ENCODE measurements at regions not wholly inside any gene's neighbourhood (a gene's known extent, or its start where the extent isn't known, plus 50 kb on each side); places are given as distances from the start of the nearest gene placed in this dataset.

GRCh38 chr6:131414956-131415355, 158.1 kb upstream of the ARG1 start:
- no peaks in the 10 kb centered on the region for H3K27me3 ChIP-seq (replicated peaks; ENCODE audit: control insufficient read depth, insufficient read depth, low read length)
- no peak overlapping the region for H3K4me3 ChIP-seq (replicated peaks; ENCODE audit: low read depth, low read length)
- TF ChIP-seq, protein P1, sequence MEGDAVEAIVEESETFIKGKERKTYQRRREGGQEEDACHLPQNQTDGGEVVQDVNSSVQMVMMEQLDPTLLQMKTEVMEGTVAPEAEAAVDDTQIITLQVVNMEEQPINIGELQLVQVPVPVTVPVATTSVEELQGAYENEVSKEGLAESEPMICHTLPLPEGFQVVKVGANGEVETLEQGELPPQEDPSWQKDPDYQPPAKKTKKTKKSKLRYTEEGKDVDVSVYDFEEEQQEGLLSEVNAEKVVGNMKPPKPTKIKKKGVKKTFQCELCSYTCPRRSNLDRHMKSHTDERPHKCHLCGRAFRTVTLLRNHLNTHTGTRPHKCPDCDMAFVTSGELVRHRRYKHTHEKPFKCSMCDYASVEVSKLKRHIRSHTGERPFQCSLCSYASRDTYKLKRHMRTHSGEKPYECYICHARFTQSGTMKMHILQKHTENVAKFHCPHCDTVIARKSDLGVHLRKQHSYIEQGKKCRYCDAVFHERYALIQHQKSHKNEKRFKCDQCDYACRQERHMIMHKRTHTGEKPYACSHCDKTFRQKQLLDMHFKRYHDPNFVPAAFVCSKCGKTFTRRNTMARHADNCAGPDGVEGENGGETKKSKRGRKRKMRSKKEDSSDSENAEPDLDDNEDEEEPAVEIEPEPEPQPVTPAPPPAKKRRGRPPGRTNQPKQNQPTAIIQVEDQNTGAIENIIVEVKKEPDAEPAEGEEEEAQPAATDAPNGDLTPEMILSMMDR (IDR thresholded peaks at IDR 0.05; ENCODE audit: insufficient read depth, low read length, poor library complexity, severe bottlenecking): no peak
- no peak for DNase-seq (ENCODE audit: extremely low read depth, insufficient read length)
- no peaks in the 10 kb centered on the region for H3K36me3 ChIP-seq (ENCODE audit: control insufficient read depth, insufficient read depth, low read length)

- Histone ChIP-seq H3K4me3 (replicated peaks; ENCODE audit: low read depth, low read length) (no peak overlapping the region), H3K27me3 (replicated peaks; ENCODE audit: control insufficient read depth, insufficient read depth, low read length) (no peaks in the 10 kb centered on the region), H3K36me3 (ENCODE audit: control insufficient read depth, insufficient read depth, low read length) (no peaks in the 10 kb centered on the region)
- TF ChIP-seq, protein P1 (IDR thresholded peaks at IDR 0.05; ENCODE audit: insufficient read depth, low read length, poor library complexity, severe bottlenecking): no peak
- no peak for DNase-seq (ENCODE audit: extremely low read depth, insufficient read length)
These were observed 154.6 kb upstream of the ARG1 start for GRCh38 chr6:131418441-131418840.

DNA sequence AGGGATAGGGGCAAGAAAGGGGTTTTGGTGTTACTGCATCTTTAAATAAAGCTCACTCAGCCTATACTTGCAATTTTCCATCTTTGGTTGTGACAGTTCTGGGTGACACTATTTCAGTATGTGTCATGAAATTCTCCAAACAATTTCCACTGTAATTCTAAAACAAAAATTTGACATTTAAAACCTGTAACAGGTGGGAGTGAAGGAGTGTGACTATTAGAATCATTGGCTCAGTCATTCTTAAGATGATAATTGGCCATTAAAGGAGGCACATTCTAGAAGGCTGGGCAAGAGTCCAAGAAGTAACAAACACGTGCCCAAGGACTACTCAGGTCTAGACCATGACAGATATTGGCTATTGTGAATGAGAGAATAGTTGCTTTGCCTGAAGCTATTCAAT, 153.3 kb upstream of the ARG1 start:
- Histone ChIP-seq H3K27me3 (replicated peaks; ENCODE audit: control insufficient read depth, insufficient read depth, low read length) (no peaks in the 10 kb centered on the region), H3K36me3 (ENCODE audit: control insufficient read depth, insufficient read depth, low read length) (no peaks in the 10 kb centered on the region), H3K4me3 (replicated peaks; ENCODE audit: low read depth, low read length) (no peak overlapping the region)
- DNase-seq (ENCODE audit: extremely low read depth, insufficient read length): no peak
- TF ChIP-seq, protein P1 (IDR thresholded peaks at IDR 0.05; ENCODE audit: insufficient read depth, low read length, poor library complexity, severe bottlenecking): no peak

- no peaks in the 10 kb centered on the region; the same call in 1 of the 2 replicates for H3K27me3 ChIP-seq (replicated peaks; ENCODE audit: control insufficient read depth, insufficient read depth, low read length)
- H3K4me3 ChIP-seq (replicated peaks; ENCODE audit: low read depth, low read length): no peak overlapping the region
- no peaks in the 10 kb centered on the region for H3K36me3 ChIP-seq (ENCODE audit: control insufficient read depth, insufficient read depth, low read length)
- TF ChIP-seq, protein P1 (IDR thresholded peaks at IDR 0.05; ENCODE audit: insufficient read depth, low read length, poor library complexity, severe bottlenecking): no peak
- no peak for DNase-seq (ENCODE audit: extremely low read depth, insufficient read length)
These were observed 149.0 kb upstream of the ARG1 start for GRCh38 chr6:131424016-131424415.

GRCh38 chr6:131424475-131424874, 148.6 kb upstream of the ARG1 start:
- Histone ChIP-seq H3K4me3 (replicated peaks; ENCODE audit: low read depth, low read length) (no peak overlapping the region), H3K27me3 (replicated peaks; ENCODE audit: control insufficient read depth, insufficient read depth, low read length) (no peaks in the 10 kb centered on the region; the same call in 1 of the 2 replicates), H3K36me3 (ENCODE audit: control insufficient read depth, insufficient read depth, low read length) (no peaks in the 10 kb centered on the region)
- TF ChIP-seq, protein P1 (IDR thresholded peaks at IDR 0.05; ENCODE audit: insufficient read depth, low read length, poor library complexity, severe bottlenecking): no peak
- no peak for DNase-seq (ENCODE audit: extremely low read depth, insufficient read length)

- no peaks in the 10 kb centered on the region; the same call in 1 of the 2 replicates for H3K27me3 ChIP-seq (replicated peaks; ENCODE audit: control insufficient read depth, insufficient read depth, low read length)
- no peak overlapping the region for H3K4me3 ChIP-seq (replicated peaks; ENCODE audit: low read depth, low read length)
- TF ChIP-seq, protein P1 (IDR thresholded peaks at IDR 0.05; ENCODE audit: insufficient read depth, low read length, poor library complexity, severe bottlenecking): no peak
- no peak for DNase-seq (ENCODE audit: extremely low read depth, insufficient read length)
- no peaks in the 10 kb centered on the region for H3K36me3 ChIP-seq (ENCODE audit: control insufficient read depth, insufficient read depth, low read length)
These were observed 145.5 kb upstream of the ARG1 start for GRCh38 chr6:131427434-131428058.
